ENCODE measurements at regions not wholly inside any gene's neighbourhood (a gene's known extent, or its start where the extent isn't known, plus 50 kb on each side); places are given as distances from the start of the nearest gene placed in this dataset.

GRCh38 chr11:111088847-111089355, 156.6 kb upstream of the POU2AF2 start:
- TF ChIP-seq CTCF (IDR thresholded peaks at IDR 0.05), result no peak
- no peak for TF ChIP-seq POLR2A (IDR thresholded peaks at IDR 0.05)
- no peaks in the 10 kb centered on the region for H3K36me3 ChIP-seq (ENCODE audit: low read depth, missing control alignments)
- no peak overlapping the region for H3K27ac ChIP-seq
- 55 to 69% methylated on average over 2 of the region's 2 CpGs for WGBS, 2 donors
- H3K9me3 ChIP-seq, result no peaks in the 10 kb centered on the region
- DNase-seq, result no peak
- H3K4me3 ChIP-seq, result no peak overlapping the region
- H3K27me3 ChIP-seq, result no peaks in the 10 kb centered on the region
- no peaks in the 10 kb centered on the region for H3K4me1 ChIP-seq
- intact Hi-C loops (cut with DNase I; ENCODE audit: low total_unique reads), result no loop called here

GRCh38 chr11:111086058-111086457, 159.5 kb upstream of the POU2AF2 start:
- no peaks in the 10 kb centered on the region for H3K9me3 ChIP-seq
- no peak for DNase-seq
- H3K27me3 ChIP-seq, result no peaks in the 10 kb centered on the region
- TF ChIP-seq CTCF (IDR thresholded peaks at IDR 0.05) (no peak), POLR2A (IDR thresholded peaks at IDR 0.05) (no peak)
- no peaks in the 10 kb centered on the region for H3K36me3 ChIP-seq (ENCODE audit: low read depth, missing control alignments)
- intact Hi-C loops (cut with DNase I; ENCODE audit: low total_unique reads), result no loop called here
- H3K4me1 ChIP-seq, result no peaks in the 10 kb centered on the region
- no peak overlapping the region for H3K27ac ChIP-seq
- H3K4me3 ChIP-seq, result no peak overlapping the region
- WGBS, 2 donors, result 64 to 69% methylated on average over 5 of the region's 5 CpGs

GRCh38 chr11:111082664-111083063, 162.9 kb upstream of the POU2AF2 start:
- WGBS, 2 donors, result 89 to 93% methylated on average over 5 of the region's 5 CpGs
- intact Hi-C loops (cut with DNase I; ENCODE audit: low total_unique reads), result no loop called here

GRCh38 chr11:111081021-111081511, 164.5 kb upstream of the POU2AF2 start:
- intact Hi-C loops (cut with DNase I; ENCODE audit: low total_unique reads), result no loop called here
- H3K4me3 ChIP-seq, result no peak overlapping the region
- H3K27me3 ChIP-seq, result no peaks in the 10 kb centered on the region
- TF ChIP-seq POLR2A (IDR thresholded peaks at IDR 0.05) (no peak), CTCF (IDR thresholded peaks at IDR 0.05) (no peak)
- H3K36me3 ChIP-seq (ENCODE audit: low read depth, missing control alignments), result no peaks in the 10 kb centered on the region
- H3K27ac ChIP-seq, result no peak overlapping the region
- peaks cover 4% of the 10 kb centered on the region for H3K4me1 ChIP-seq
- no peaks in the 10 kb centered on the region for H3K9me3 ChIP-seq
- WGBS, 2 donors, result 65 to 73% methylated on average over 3 of the region's 3 CpGs
- no peak for DNase-seq

More at GRCh38 chr11:111082664-111083063, 162.9 kb upstream of the POU2AF2 start:
- Histone ChIP-seq H3K27me3 (no peaks in the 10 kb centered on the region), H3K4me3 (no peak overlapping the region), H3K36me3 (ENCODE audit: low read depth, missing control alignments) (no peaks in the 10 kb centered on the region), H3K27ac (no peak overlapping the region), H3K9me3 (no peaks in the 10 kb centered on the region), H3K4me1 (peaks cover 4% of the 10 kb centered on the region)
- TF ChIP-seq CTCF (IDR thresholded peaks at IDR 0.05) (no peak), POLR2A (IDR thresholded peaks at IDR 0.05) (no peak)
- no peak for DNase-seq

All from testis (tissue), 2 donors.